PC-9 (cell line): ENCODE measurements at regions not wholly inside any gene's neighbourhood (a gene's known extent, or its start where the extent isn't known, plus 50 kb on each side); places are given as distances from the start of the nearest gene placed in this dataset.

Experiments used
- BruUV-seq: library from RNA; stranded (reverse); fragments of 400-500 nt; replicated peaks from 2 replicates; lab custom pipeline; 2021; lab: Mats Ljungman, UMichigan
- CTCF ChIA-PET: fragments of 300-600 bp; sonication (Branson Sonifier 250); formaldehyde crosslinking; loops from one replicate; lab custom pipeline; 2022; ENCODE audit warnings: antibody characterized with exemption; lab: Charles Lee
- POLR2A ChIA-PET: fragments of 300-600 bp; sonication (Branson Sonifier 250); formaldehyde crosslinking; loops from one replicate; lab custom pipeline; 2022; ENCODE audit warnings: antibody characterized with exemption; ENCODE audit not compliant: unreplicated experiment; lab: Charles Lee
- DNase-seq, 2 experiments: peaks; one replicate each; pipeline versions ENCODE4 v3.0.0 to v3.0.0-alpha.2; 2015 to 2022; ENCODE audit warnings: mixed read lengths in 1 of 2
- H2AFZ ChIP-seq: fragments of 200-600 bp; sonication (generic); 2 replicates; pipeline ENCODE4 v1.8.1; 2017; ENCODE audit warnings: antibody characterized with exemption
- H3F3A ChIP-seq: fragments of 200-600 bp; sonication (generic); 2 replicates; pipeline ENCODE4 v1.8.1; 2017; ENCODE audit warnings: antibody characterized with exemption, mild to moderate bottlenecking, low read depth; ENCODE audit not compliant: insufficient read depth
- H3K27ac ChIP-seq: fragments of 200-600 bp; sonication (generic); 2 replicates; pipeline ENCODE4 v1.6.1; 2016; ENCODE audit warnings: mixed run types
- H3K27me3 ChIP-seq: fragments of 200-600 bp; sonication (generic); 2 replicates; pipeline ENCODE4 v1.6.1; 2016; ENCODE audit warnings: low read depth, mixed run types; ENCODE audit not compliant: insufficient read depth
- H3K36me3 ChIP-seq: fragments of 200-600 bp; sonication (generic); 2 replicates; pipeline ENCODE4 v1.6.1; 2016; ENCODE audit warnings: low read depth, mixed run types
- H3K4me1 ChIP-seq: fragments of 200-600 bp; sonication (generic); replicated peaks from 2 replicates; pipeline ENCODE4 v1.6.1; 2016; ENCODE audit warnings: mixed run types; ENCODE audit not compliant: insufficient read depth
- H3K4me2 ChIP-seq: fragments of 200-600 bp; sonication (generic); 2 replicates; pipeline ENCODE4 v1.6.1; 2017; ENCODE audit warnings: mixed run types
- H3K4me3 ChIP-seq: fragments of 200-600 bp; sonication (generic); 2 replicates; pipeline ENCODE4 v1.6.1; 2016; ENCODE audit warnings: mixed run types
- H3K79me2 ChIP-seq: fragments of 200-600 bp; sonication (generic); 2 replicates; pipeline ENCODE4 v1.6.1; 2017; ENCODE audit warnings: low read depth, mixed run types
- H3K9me2 ChIP-seq: fragments of 200-600 bp; sonication (generic); 2 replicates; pipeline ENCODE4 v1.8.1; 2017; ENCODE audit warnings: mild to moderate bottlenecking; ENCODE audit not compliant: insufficient read depth
- H3K9me3 ChIP-seq: fragments of 200-600 bp; sonication (generic); 2 replicates; pipeline ENCODE4 v1.8.1; 2016; ENCODE audit warnings: low read depth; ENCODE audit not compliant: insufficient read depth
- H4K20me1 ChIP-seq: fragments of 200-600 bp; sonication (generic); 2 replicates; pipeline ENCODE4 v1.8.1; 2017; ENCODE audit not compliant: insufficient read depth
- EZH2 ChIP-seq: fragments of 200-600 bp; sonication (generic); IDR thresholded peaks from 2 replicates; pipeline ENCODE4 v1.8.0; 2017; ENCODE audit warnings: antibody characterized with exemption, low read depth
- intact Hi-C: fragments of 100-400 bp; cut with micrococcal nuclease; formaldehyde crosslinking; loops from one replicate; pipeline ENCODE4 v1.10.0; 2022; ENCODE audit not compliant: unreplicated experiment
- TF ChIP-seq, protein P1 (sequence below): fragments of 200-600 bp; sonication (generic); conservative IDR thresholded peaks from 2 replicates; pipeline ENCODE4 v1.6.1; 2017; ENCODE audit warnings: mixed run types, antibody characterized with exemption, mild to moderate bottlenecking, moderate library complexity

DNA sequence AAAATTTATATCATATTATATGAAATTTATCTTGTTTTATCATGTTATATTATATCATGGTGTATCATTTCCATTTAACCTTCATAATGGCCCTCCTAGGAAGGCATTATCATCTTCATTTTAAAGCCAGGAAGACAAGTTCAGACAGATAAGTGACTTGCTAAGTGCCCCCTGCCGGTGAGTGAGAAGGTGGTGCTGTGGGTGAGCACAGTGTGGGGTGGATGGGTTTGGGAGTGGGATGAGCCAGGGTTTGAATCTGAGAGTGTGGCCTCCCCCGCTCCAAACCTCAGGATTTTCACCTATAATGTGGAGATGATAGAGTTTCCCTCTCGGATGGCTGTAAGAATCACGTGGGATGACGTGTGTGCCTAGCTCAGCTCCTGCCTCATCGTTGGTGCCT is 108.7 kb upstream of the IGSF21 start:
- Histone ChIP-seq H3K79me2 (no peaks in the 10 kb centered on the region), H3K9me3 (no peaks in the 10 kb centered on the region), H3K27me3 (peaks cover 39% of the 10 kb centered on the region), H3K4me2 (no peak overlapping the region), H4K20me1 (no peaks in the 10 kb centered on the region), H3K4me1 (no peaks in the 10 kb centered on the region), H3K36me3 (no peaks in the 10 kb centered on the region), H2AFZ (no peak overlapping the region), H3K4me3 (no peak overlapping the region), H3F3A (no peaks in the 10 kb centered on the region), H3K27ac (no peak overlapping the region), H3K9me2 (no peaks in the 10 kb centered on the region)
- no peak for TF ChIP-seq EZH2
- TF ChIP-seq, protein P1, sequence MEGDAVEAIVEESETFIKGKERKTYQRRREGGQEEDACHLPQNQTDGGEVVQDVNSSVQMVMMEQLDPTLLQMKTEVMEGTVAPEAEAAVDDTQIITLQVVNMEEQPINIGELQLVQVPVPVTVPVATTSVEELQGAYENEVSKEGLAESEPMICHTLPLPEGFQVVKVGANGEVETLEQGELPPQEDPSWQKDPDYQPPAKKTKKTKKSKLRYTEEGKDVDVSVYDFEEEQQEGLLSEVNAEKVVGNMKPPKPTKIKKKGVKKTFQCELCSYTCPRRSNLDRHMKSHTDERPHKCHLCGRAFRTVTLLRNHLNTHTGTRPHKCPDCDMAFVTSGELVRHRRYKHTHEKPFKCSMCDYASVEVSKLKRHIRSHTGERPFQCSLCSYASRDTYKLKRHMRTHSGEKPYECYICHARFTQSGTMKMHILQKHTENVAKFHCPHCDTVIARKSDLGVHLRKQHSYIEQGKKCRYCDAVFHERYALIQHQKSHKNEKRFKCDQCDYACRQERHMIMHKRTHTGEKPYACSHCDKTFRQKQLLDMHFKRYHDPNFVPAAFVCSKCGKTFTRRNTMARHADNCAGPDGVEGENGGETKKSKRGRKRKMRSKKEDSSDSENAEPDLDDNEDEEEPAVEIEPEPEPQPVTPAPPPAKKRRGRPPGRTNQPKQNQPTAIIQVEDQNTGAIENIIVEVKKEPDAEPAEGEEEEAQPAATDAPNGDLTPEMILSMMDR: peak; percentile 29; the same call in 1 of the 2 replicates
- ChIA-PET CTCF (no interaction called here), POLR2A (no interaction called here)
- no TSS peak for BruUV-seq
- DNase-seq: no peak
- intact Hi-C loops: no loop called here

DNA sequence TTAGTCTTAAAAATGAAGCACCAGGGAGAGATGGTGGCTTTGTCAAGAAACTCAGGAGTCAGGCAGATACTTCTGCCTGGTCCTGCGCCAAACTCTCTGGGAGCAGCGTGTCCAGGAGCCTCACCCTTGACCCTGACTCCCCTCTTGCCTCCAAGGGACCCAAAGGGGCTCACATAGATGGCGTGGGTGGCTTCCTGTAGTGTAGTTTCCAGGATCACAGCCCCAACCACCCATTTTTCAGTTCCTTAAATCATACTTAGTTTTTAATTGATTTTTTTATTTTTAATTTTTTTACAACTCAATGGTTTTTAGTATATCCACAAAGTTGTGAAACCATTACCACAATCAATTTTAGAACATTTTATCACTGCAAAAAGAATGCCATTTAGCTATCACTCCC is 107.7 kb upstream of the IGSF21 start:
- H3K4me1 ChIP-seq: no peaks in the 10 kb centered on the region
- H3K9me2 ChIP-seq: no peaks in the 10 kb centered on the region
- CTCF ChIA-PET: no interaction called here
- no peak overlapping the region for H2AFZ ChIP-seq
- TF ChIP-seq, protein P1: no peak
- no peak for TF ChIP-seq EZH2
- H3K27ac ChIP-seq: no peak overlapping the region
- DNase-seq: no peak
- no peaks in the 10 kb centered on the region for H3K36me3 ChIP-seq
- H3K27me3 ChIP-seq: peaks cover 42% of the 10 kb centered on the region
- no peaks in the 10 kb centered on the region for H3K79me2 ChIP-seq
- no peaks in the 10 kb centered on the region for H3K9me3 ChIP-seq
- POLR2A ChIA-PET: no interaction called here
- intact Hi-C loops: no loop called here
- no peak overlapping the region for H3K4me2 ChIP-seq
- BruUV-seq: no TSS peak
- no peaks in the 10 kb centered on the region for H3F3A ChIP-seq
- H4K20me1 ChIP-seq: no peaks in the 10 kb centered on the region
- no peak overlapping the region for H3K4me3 ChIP-seq

DNA sequence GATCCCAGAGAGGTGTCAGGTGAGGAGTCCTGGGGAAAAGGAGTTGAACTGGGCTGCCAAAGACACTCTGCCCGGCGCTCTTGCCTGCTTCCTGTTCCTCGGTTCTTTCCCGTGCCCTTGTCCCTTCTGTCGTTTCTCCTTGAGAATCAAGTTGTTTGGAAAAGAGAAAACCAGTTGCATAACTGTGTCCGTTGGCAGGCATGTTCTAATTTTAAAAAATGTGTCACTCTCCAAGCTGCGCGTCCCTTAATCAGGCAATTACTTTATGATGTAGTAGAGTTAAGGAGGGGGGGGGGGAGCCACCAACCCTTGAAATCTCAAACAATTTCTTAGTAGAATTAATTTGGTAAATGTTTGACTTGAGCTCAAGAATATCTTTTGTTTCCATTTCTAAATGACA is 105.9 kb upstream of the IGSF21 start:
- Histone ChIP-seq H3K4me3 (no peak overlapping the region), H3K36me3 (no peaks in the 10 kb centered on the region), H3K27ac (no peak overlapping the region), H3K9me2 (no peaks in the 10 kb centered on the region), H3K27me3 (peaks cover 37% of the 10 kb centered on the region), H3K4me2 (no peak overlapping the region), H3F3A (no peaks in the 10 kb centered on the region), H3K79me2 (no peaks in the 10 kb centered on the region), H3K9me3 (no peaks in the 10 kb centered on the region), H4K20me1 (no peaks in the 10 kb centered on the region), H2AFZ (no peak overlapping the region), H3K4me1 (no peaks in the 10 kb centered on the region)
- no peak for TF ChIP-seq EZH2
- TF ChIP-seq, protein P1: no peak
- ChIA-PET CTCF (no interaction called here), POLR2A (no interaction called here)
- no peak for DNase-seq
- intact Hi-C loops: no loop called here
- BruUV-seq: no TSS peak
